Smooth muscle cell (in vitro differentiated cells): ENCODE measurements at regions not wholly inside any gene's neighbourhood (a gene's known extent, or its start where the extent isn't known, plus 50 kb on each side); places are given as distances from the start of the nearest gene placed in this dataset.

ENCODE experiments used
- DNase-seq: peaks from one replicate; lab custom pipeline; 2025; ENCODE audit not compliant: unreplicated experiment; lab: John Stamatoyannopoulos, UW
- H2AFZ ChIP-seq: fragments of 200-600 bp; sonication (generic); 2 replicates; pipeline ENCODE4 v1.6.0; 2016; ENCODE audit warnings: antibody characterized with exemption, low read depth, mild to moderate bottlenecking
- H3F3A ChIP-seq: fragments of 200-600 bp; sonication (generic); 2 replicates; pipeline ENCODE4 v1.6.0; 2017; ENCODE audit warnings: antibody characterized with exemption, low read depth
- H3K27ac ChIP-seq: fragments of 200-600 bp; sonication (generic); 2 replicates; pipeline ENCODE4 v1.5.1; 2016; ENCODE audit warnings: low read depth, mild to moderate bottlenecking
- H3K27me3 ChIP-seq: fragments of 200-600 bp; sonication (generic); 2 replicates; pipeline ENCODE4 v1.6.1; 2016; ENCODE audit warnings: low read depth, mild to moderate bottlenecking
- H3K36me3 ChIP-seq: fragments of 200-600 bp; sonication (generic); 2 replicates; pipeline ENCODE4 v1.5.1; 2016; ENCODE audit warnings: low read depth
- H3K4me1 ChIP-seq: fragments of 200-600 bp; sonication (generic); 2 replicates; pipeline ENCODE4 v1.5.1; 2016; ENCODE audit warnings: low read depth
- H3K4me2 ChIP-seq: fragments of 200-600 bp; sonication (generic); 2 replicates; pipeline ENCODE4 v1.6.0; 2016; ENCODE audit warnings: mild to moderate bottlenecking
- H3K4me3 ChIP-seq: fragments of 200-600 bp; sonication (generic); 2 replicates; pipeline ENCODE4 v1.5.1; 2016; ENCODE audit warnings: mild to moderate bottlenecking
- H3K79me2 ChIP-seq: fragments of 200-600 bp; sonication (generic); 2 replicates; pipeline ENCODE4 v1.6.0; 2016; ENCODE audit warnings: low read depth, mild to moderate bottlenecking
- H3K9ac ChIP-seq: fragments of 200-600 bp; sonication (generic); 2 replicates; pipeline ENCODE4 v1.6.0; 2016; ENCODE audit warnings: low read depth
- H3K9me3 ChIP-seq: fragments of 200-600 bp; sonication (generic); replicated peaks from 2 replicates; pipeline ENCODE4 v1.5.1; 2016; ENCODE audit warnings: low read depth
- H4K20me1 ChIP-seq: fragments of 200-600 bp; sonication (generic); 2 replicates; pipeline ENCODE4 v1.6.0; 2016; ENCODE audit warnings: low read depth
- WGBS: methylation state at CpG from one replicate; pipeline ENCODE4 v1.1.7; 2016; ENCODE audit warnings: low lambda C conversion rate; 5-methylcytosine and 5-hydroxymethylcytosine counted together
- TF ChIP-seq, protein P1 (sequence below): fragments of 200-600 bp; sonication (generic); IDR thresholded peaks from 2 replicates; pipeline ENCODE4 v1.5.1; 2017; ENCODE audit warnings: borderline replicate concordance, mild to moderate bottlenecking, antibody characterized with exemption; ENCODE audit not compliant: insufficient read depth, poor library complexity, severe bottlenecking

DNA sequence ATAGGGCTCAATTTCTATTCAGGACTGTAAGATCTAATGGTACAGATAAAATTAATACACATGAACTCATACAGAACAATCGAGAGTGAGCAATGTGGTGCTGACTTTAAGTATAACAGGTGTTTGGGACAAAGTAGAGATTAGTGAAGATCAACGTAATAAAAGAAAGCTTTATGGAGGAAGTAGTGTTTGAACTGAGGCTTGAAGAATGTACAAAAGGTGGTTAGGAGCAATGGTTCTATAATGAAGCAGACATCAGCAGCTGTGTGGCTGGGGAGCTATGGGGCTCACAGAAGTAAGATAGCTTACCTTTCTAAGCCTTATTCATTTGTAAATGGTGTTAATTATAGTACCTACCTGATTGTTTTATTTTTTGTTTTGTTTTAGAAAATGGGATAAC, 275.4 kb upstream of the RGMB start:
- 87% methylated on average over 2 of the region's 2 CpGs for WGBS
- TF ChIP-seq, protein P1, sequence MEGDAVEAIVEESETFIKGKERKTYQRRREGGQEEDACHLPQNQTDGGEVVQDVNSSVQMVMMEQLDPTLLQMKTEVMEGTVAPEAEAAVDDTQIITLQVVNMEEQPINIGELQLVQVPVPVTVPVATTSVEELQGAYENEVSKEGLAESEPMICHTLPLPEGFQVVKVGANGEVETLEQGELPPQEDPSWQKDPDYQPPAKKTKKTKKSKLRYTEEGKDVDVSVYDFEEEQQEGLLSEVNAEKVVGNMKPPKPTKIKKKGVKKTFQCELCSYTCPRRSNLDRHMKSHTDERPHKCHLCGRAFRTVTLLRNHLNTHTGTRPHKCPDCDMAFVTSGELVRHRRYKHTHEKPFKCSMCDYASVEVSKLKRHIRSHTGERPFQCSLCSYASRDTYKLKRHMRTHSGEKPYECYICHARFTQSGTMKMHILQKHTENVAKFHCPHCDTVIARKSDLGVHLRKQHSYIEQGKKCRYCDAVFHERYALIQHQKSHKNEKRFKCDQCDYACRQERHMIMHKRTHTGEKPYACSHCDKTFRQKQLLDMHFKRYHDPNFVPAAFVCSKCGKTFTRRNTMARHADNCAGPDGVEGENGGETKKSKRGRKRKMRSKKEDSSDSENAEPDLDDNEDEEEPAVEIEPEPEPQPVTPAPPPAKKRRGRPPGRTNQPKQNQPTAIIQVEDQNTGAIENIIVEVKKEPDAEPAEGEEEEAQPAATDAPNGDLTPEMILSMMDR, result no peak
- DNase-seq, result no peak

DNA sequence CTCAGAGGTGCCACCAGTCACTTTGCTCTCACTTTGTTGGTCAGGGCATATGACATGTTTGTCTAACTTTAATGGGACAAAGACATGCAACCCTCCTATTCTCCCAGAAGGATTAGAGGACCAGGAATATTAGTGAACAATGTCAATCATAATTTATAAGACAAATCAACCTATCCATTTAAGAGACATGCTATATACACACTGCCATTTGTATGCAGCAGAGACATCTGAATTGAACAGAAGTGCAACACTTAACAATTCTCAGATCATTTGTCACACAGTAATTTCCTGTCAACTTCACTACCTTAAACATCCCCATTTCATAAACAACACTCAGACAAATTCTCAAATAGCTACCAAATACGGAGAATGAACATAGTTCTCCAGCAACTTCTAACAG, 273.6 kb upstream of the RGMB start:
- no peak overlapping the region for H3K27ac ChIP-seq
- H3K27me3 ChIP-seq, result no peaks in the 10 kb centered on the region
- no peak overlapping the region for H3K4me2 ChIP-seq
- no peaks in the 10 kb centered on the region for H3K79me2 ChIP-seq
- H3K4me3 ChIP-seq, result no peak overlapping the region
- no peak for DNase-seq
- no peak overlapping the region for H3K9ac ChIP-seq
- H3K4me1 ChIP-seq, result peaks cover 3% of the 10 kb centered on the region
- no peaks in the 10 kb centered on the region for H3F3A ChIP-seq
- H2AFZ ChIP-seq, result no peak overlapping the region
- no peaks in the 10 kb centered on the region for H4K20me1 ChIP-seq
- WGBS, result 76% methylated on average over 1 of the region's 1 CpG
- H3K36me3 ChIP-seq, result no peaks in the 10 kb centered on the region
- TF ChIP-seq, protein P1, result no peak
- no peaks in the 10 kb centered on the region for H3K9me3 ChIP-seq

More for the DNA sequence above, 275.4 kb upstream of the RGMB start:
- Histone ChIP-seq H3K9me3 (no peaks in the 10 kb centered on the region), H3F3A (no peaks in the 10 kb centered on the region), H3K4me2 (no peak overlapping the region), H3K4me3 (no peak overlapping the region), H4K20me1 (no peaks in the 10 kb centered on the region), H3K9ac (no peak overlapping the region), H3K27ac (no peak overlapping the region), H2AFZ (no peak overlapping the region), H3K36me3 (no peaks in the 10 kb centered on the region), H3K4me1 (no peaks in the 10 kb centered on the region), H3K27me3 (no peaks in the 10 kb centered on the region), H3K79me2 (no peaks in the 10 kb centered on the region)

DNA sequence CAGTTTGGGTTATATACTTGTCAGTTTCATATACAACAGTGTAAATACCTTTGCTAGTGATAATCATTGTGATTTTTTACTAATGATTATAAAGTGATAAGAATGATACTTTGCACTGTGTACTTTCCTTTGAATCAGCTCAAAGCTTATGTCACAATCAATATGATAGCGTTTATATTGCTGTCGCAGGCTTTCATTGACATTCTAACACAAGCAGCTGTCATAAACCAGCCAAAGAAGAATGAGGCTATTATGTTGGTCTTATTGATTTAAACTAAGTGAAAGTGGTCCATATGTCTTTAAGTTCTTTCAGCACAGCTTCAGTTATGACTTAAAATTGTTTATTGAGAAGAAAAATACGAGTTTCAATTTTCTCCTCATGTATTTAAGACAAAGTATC, 272.7 kb upstream of the RGMB start:
- no peak for DNase-seq
- H3K4me1 ChIP-seq, result peaks cover 3% of the 10 kb centered on the region
- H3K4me3 ChIP-seq, result no peak overlapping the region
- H3K36me3 ChIP-seq, result no peaks in the 10 kb centered on the region
- no peaks in the 10 kb centered on the region for H3K9me3 ChIP-seq
- no peak overlapping the region for H3K9ac ChIP-seq
- TF ChIP-seq, protein P1, result no peak
- no peak overlapping the region for H3K27ac ChIP-seq
- H2AFZ ChIP-seq, result no peak overlapping the region
- H3K27me3 ChIP-seq, result no peaks in the 10 kb centered on the region
- H4K20me1 ChIP-seq, result no peaks in the 10 kb centered on the region
- no peak overlapping the region for H3K4me2 ChIP-seq
- H3F3A ChIP-seq, result no peaks in the 10 kb centered on the region
- H3K79me2 ChIP-seq, result no peaks in the 10 kb centered on the region
- 89% methylated on average over 3 of the region's 3 CpGs for WGBS

DNA sequence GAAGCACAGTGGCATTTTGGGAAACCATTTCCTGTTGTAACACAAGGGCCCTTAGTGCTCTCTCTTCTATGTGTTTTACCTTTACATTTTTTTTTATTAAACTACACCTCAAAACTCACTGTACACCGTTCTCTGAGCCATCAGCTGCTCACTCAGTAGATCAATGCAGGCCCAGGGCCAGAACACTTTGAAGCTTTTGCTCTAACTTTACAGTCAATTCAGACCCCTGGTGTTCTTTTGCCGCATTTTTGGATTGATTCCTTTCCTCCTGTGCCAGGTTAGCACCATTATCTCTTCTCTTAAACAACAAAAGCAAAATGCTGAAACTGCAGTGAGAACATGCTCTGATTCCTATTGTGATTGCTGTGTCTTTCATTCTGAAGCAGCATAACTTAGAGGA, 269.8 kb upstream of the RGMB start:
- DNase-seq, result no peak
- Histone ChIP-seq H2AFZ (no peak overlapping the region), H3K36me3 (no peaks in the 10 kb centered on the region), H3K79me2 (no peaks in the 10 kb centered on the region), H3K4me1 (peaks cover 3% of the 10 kb centered on the region), H3K27ac (no peak overlapping the region), H3K9ac (no peak overlapping the region), H3K9me3 (no peaks in the 10 kb centered on the region), H3K4me2 (no peak overlapping the region), H4K20me1 (no peaks in the 10 kb centered on the region), H3K27me3 (no peaks in the 10 kb centered on the region), H3K4me3 (no peak overlapping the region), H3F3A (no peaks in the 10 kb centered on the region)
- WGBS, result 86% methylated on average over 2 of the region's 2 CpGs
- TF ChIP-seq, protein P1, result no peak
